Endothelial cell of umbilical vein (primary cell): ENCODE measurements at regions not wholly inside any gene's neighbourhood (a gene's known extent, or its start where the extent isn't known, plus 50 kb on each side); places are given as distances from the start of the nearest gene placed in this dataset.

Experiments
- BruUV-seq: library from RNA; stranded (reverse); fragments of 400-500 nt; replicated peaks from 2 replicates; lab custom pipeline; 2021; lab: Mats Ljungman, UMichigan
- CTCF ChIA-PET: fragments of 300-600, 350-600 bp; sonication (Branson Sonifier 250); formaldehyde crosslinking; loops from one replicate; lab custom pipeline; 2021; ENCODE audit warnings: antibody characterized with exemption, inconsistent platforms; lab: Charles Lee
- POLR2A ChIA-PET: fragments of 300-600, 350-600 bp; sonication (Branson Sonifier 250); formaldehyde crosslinking; loops from one replicate; lab custom pipeline; 2021; ENCODE audit warnings: antibody characterized with exemption, inconsistent platforms; lab: Charles Lee
- DNase-seq: peaks from one replicate; pipeline ENCODE4 v3.0.0-alpha.2; 2011; ENCODE audit warnings: low read depth, low spot score
- FAIRE-seq: peaks from 2 replicates; lab custom pipeline; 2011; peaks lifted over from hg19 to GRCh38; lab: Jason Lieb, UNC
- H2AFZ ChIP-seq: 2 replicates; pipeline ENCODE4 v1.6.0; 2012; ENCODE audit warnings: low read depth, low read length, control low read depth, inconsistent platforms
- H3K27ac ChIP-seq: 2 replicates; pipeline ENCODE4 v1.5.1; 2011; ENCODE audit warnings: low read depth, mild to moderate bottlenecking, control low read depth, low read length, moderate library complexity; ENCODE audit not compliant: insufficient read depth
- H3K27me3 ChIP-seq, 2 experiments: 2 replicates each; pipeline versions ENCODE4 v1.6.0 to v1.6.1; 2011; ENCODE audit warnings: low read length in 2 of 2, mixed read lengths in 1 of 2; ENCODE audit not compliant: control insufficient read depth in 2 of 2, insufficient read depth in 2 of 2
- H3K36me3 ChIP-seq, 2 experiments: 2 replicates in 1 of 2; 3 replicates in 1 of 2; pipeline ENCODE4 v1.5.1; 2011; ENCODE audit warnings: low read length in 2 of 2, mild to moderate bottlenecking in 1 of 2, moderate library complexity in 1 of 2; ENCODE audit not compliant: control insufficient read depth in 2 of 2, insufficient read depth in 2 of 2; ENCODE audit errors: extremely low read depth in 1 of 2
- H3K4me1 ChIP-seq: 3 replicates; pipeline ENCODE4 v1.5.1; 2011; ENCODE audit warnings: mild to moderate bottlenecking, low read length; ENCODE audit not compliant: control insufficient read depth, insufficient read depth; ENCODE audit errors: extremely low read depth
- H3K4me2 ChIP-seq: 2 replicates; pipeline ENCODE4 v1.6.1; 2011; ENCODE audit warnings: low read length, control low read depth, mixed read lengths; ENCODE audit not compliant: insufficient read depth
- H3K4me3 ChIP-seq, 3 experiments: fragments of 200-600 bp in 1 of 3; sonication (generic), shearing (Covaris generic) in 1 of 3; replicated peaks in 1 of 3; 2 replicates each; pipeline ENCODE4 v1.5.1; 2011 to 2016; ENCODE audit warnings: control low read depth in 3 of 3, low read length in 3 of 3, mild to moderate bottlenecking in 2 of 3, inconsistent platforms in 1 of 3, low read depth in 1 of 3, moderate library complexity in 1 of 3; ENCODE audit not compliant: insufficient read depth in 1 of 3
- H3K79me2 ChIP-seq: 2 replicates; pipeline ENCODE4 v1.6.0; 2012; ENCODE audit warnings: low read length, inconsistent platforms; ENCODE audit not compliant: control insufficient read depth, insufficient read depth
- H3K9ac ChIP-seq: replicated peaks from 2 replicates; pipeline ENCODE3; 2011; ENCODE audit warnings: low read length, control low read depth; ENCODE audit not compliant: insufficient read depth; ENCODE audit errors: extremely low read depth
- H3K9me1 ChIP-seq: replicated peaks from 3 replicates; pipeline ENCODE4 v1.6.0; 2011; ENCODE audit warnings: mild to moderate bottlenecking, low read length; ENCODE audit not compliant: control insufficient read depth, insufficient read depth; ENCODE audit errors: extremely low read depth
- H3K9me3 ChIP-seq: replicated peaks from 2 replicates; pipeline ENCODE4 v1.5.1; 2012; ENCODE audit warnings: low read length, inconsistent platforms; ENCODE audit not compliant: control insufficient read depth, insufficient read depth
- H4K20me1 ChIP-seq: replicated peaks from 2 replicates; pipeline ENCODE3; 2011; ENCODE audit warnings: mild to moderate bottlenecking, low read length; ENCODE audit not compliant: control insufficient read depth, insufficient read depth; ENCODE audit errors: extremely low read depth
- EZH2 ChIP-seq: IDR thresholded peaks from 2 replicates; pipeline ENCODE4 v1.6.1; 2012; ENCODE audit warnings: borderline replicate concordance, low read depth, mild to moderate bottlenecking, moderate library complexity, low read length, inconsistent platforms; ENCODE audit not compliant: severe bottlenecking
- GATA2 ChIP-seq: IDR thresholded peaks from 2 replicates; pipeline ENCODE4 v1.7.0; 2011; ENCODE audit warnings: low read depth, mild to moderate bottlenecking, moderate library complexity, mixed read lengths, low read length; ENCODE audit not compliant: insufficient read length, insufficient read depth
- JUN ChIP-seq: IDR thresholded peaks from 2 replicates; pipeline ENCODE4 v1.6.1; 2011; ENCODE audit warnings: borderline replicate concordance, low read depth; ENCODE audit not compliant: insufficient read length, insufficient read depth
- MYC ChIP-seq: IDR thresholded peaks from one replicate; pipeline ENCODE4 v1.6.1; 2011; ENCODE audit warnings: mild to moderate bottlenecking, low read depth, low read length
- POLR2A ChIP-seq: IDR thresholded peaks from 2 replicates; pipeline ENCODE4 v1.6.1; 2012; ENCODE audit warnings: low read depth, mild to moderate bottlenecking, control low read depth, low read length
- POLR2AphosphoS5 ChIP-seq: IDR thresholded peaks from 2 replicates; pipeline ENCODE4 v1.6.1; 2012; ENCODE audit warnings: low read depth, mild to moderate bottlenecking, control low read depth, low read length, moderate library complexity; ENCODE audit not compliant: insufficient read depth
- dilution Hi-C: fragments of 300-500 bp; cut with MboI; formaldehyde crosslinking; loops from one replicate; pipeline ENCODE4 v1.15.0; 2019; ENCODE audit warnings: low sequenced_read_pairs; ENCODE audit not compliant: extremely low pct_ligation_motif_present
- intact Hi-C: fragments of 100-400 bp; cut with micrococcal nuclease; formaldehyde crosslinking; loops from one replicate; pipeline ENCODE4 v1.10.0; 2022
- TF ChIP-seq, protein P1 (sequence below): IDR thresholded peaks from 2 replicates; pipeline ENCODE4 v1.6.1; 2011; ENCODE audit not compliant: insufficient read depth, insufficient read length
- TF ChIP-seq, protein P2 (sequence below), 2 donors: IDR thresholded peaks; 1 replicate in 1 of 2; 2 replicates in 1 of 2; pipeline ENCODE4 v1.5.1; 2011; ENCODE audit warnings: low read length in 2 of 2, mild to moderate bottlenecking in 2 of 2, moderate library complexity in 2 of 2, control low read depth in 1 of 2, inconsistent platforms in 1 of 2, low read depth in 1 of 2; ENCODE audit not compliant: insufficient read depth in 1 of 2; ENCODE audit errors: extremely low read depth in 1 of 2

DNA sequence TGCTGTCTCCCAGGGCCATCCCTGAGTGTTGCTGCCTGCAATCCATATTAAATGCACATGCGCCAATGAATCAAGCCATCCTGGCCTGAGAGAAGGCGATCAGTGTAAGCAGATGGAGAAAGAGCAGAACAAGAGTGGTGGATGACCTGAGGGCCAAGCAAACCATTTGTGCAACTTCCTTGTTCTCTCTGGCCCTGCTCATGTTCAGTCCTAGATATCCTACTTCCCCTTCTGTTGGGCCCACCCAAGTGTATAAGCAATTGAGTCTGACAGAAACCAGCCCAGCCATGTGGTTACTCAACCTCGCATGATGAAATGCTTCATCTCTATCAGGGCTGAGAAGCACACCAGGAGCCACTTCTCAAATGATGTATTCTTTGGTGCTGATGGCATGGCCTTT is 383.1 kb upstream of the ID2 start:
- FAIRE-seq = no peak
- dilution Hi-C loops = no loop called here
- no peaks in the 10 kb centered on the region for H3K36me3 ChIP-seq
- no peak overlapping the region for H3K27ac ChIP-seq
- POLR2A ChIA-PET = no interaction called here
- BruUV-seq = no TSS peak
- H3K4me1 ChIP-seq = no peaks in the 10 kb centered on the region
- no peak overlapping the region for H2AFZ ChIP-seq
- no peak overlapping the region for H3K4me2 ChIP-seq
- H3K9ac ChIP-seq = no peak overlapping the region
- no peak overlapping the region for H3K4me3 ChIP-seq
- no peaks in the 10 kb centered on the region for H3K79me2 ChIP-seq
- CTCF ChIA-PET = no interaction called here
- H3K27me3 ChIP-seq = no peaks in the 10 kb centered on the region
- no peak for TF ChIP-seq JUN
- TF ChIP-seq, protein P1, sequence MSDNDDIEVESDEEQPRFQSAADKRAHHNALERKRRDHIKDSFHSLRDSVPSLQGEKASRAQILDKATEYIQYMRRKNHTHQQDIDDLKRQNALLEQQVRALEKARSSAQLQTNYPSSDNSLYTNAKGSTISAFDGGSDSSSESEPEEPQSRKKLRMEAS = no peak
- no peak for TF ChIP-seq MYC
- TF ChIP-seq GATA2 = no peak
- no peak for TF ChIP-seq POLR2A
- no peaks in the 10 kb centered on the region for H4K20me1 ChIP-seq
- intact Hi-C loops = no loop called here
- no peaks in the 10 kb centered on the region for H3K9me1 ChIP-seq
- no peak for DNase-seq
- H3K9me3 ChIP-seq = peaks cover 2% of the 10 kb centered on the region

DNA sequence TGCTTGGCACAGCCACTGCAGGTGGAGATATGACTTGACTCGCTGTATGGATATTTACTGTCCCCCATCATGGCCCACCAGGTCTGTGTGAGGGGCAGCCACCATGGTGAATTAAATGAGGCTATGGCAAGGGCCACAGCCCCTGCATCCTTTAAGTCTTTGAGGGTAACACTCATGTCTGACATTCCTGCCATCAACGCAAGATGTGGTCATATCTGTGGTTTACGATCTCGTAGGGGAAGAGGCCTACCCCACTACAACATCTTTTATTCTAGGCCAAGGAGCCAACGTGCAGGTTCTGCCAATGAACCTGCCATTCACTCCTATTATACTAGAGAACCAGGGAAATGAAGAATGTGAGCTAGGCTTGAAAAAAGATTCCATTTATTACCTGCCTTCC is 381.6 kb upstream of the ID2 start:
- no TSS peak for BruUV-seq
- ChIA-PET POLR2A (no interaction called here), CTCF (no interaction called here)
- dilution Hi-C loops = no loop called here
- H3K4me3 ChIP-seq = no peak overlapping the region
- H3K36me3 ChIP-seq = no peaks in the 10 kb centered on the region
- H3K4me1 ChIP-seq = no peaks in the 10 kb centered on the region
- no peak overlapping the region for H2AFZ ChIP-seq
- no peak overlapping the region for H3K27ac ChIP-seq
- peaks cover 4% of the 10 kb centered on the region for H3K9me3 ChIP-seq
- FAIRE-seq (no peak), DNase-seq (no peak)
- no peaks in the 10 kb centered on the region for H3K27me3 ChIP-seq
- intact Hi-C loops = no loop called here
- H3K9me1 ChIP-seq = no peaks in the 10 kb centered on the region
- no peaks in the 10 kb centered on the region for H4K20me1 ChIP-seq
- TF ChIP-seq POLR2AphosphoS5 (no peak), POLR2A (no peak), JUN (no peak), GATA2 (no peak), EZH2 (no peak)
- TF ChIP-seq, protein P2, sequence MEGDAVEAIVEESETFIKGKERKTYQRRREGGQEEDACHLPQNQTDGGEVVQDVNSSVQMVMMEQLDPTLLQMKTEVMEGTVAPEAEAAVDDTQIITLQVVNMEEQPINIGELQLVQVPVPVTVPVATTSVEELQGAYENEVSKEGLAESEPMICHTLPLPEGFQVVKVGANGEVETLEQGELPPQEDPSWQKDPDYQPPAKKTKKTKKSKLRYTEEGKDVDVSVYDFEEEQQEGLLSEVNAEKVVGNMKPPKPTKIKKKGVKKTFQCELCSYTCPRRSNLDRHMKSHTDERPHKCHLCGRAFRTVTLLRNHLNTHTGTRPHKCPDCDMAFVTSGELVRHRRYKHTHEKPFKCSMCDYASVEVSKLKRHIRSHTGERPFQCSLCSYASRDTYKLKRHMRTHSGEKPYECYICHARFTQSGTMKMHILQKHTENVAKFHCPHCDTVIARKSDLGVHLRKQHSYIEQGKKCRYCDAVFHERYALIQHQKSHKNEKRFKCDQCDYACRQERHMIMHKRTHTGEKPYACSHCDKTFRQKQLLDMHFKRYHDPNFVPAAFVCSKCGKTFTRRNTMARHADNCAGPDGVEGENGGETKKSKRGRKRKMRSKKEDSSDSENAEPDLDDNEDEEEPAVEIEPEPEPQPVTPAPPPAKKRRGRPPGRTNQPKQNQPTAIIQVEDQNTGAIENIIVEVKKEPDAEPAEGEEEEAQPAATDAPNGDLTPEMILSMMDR (IDR thresholded peaks at IDR 0.05; ENCODE audit: extremely low read depth in 1 of 2, insufficient read depth in 1 of 2, low read depth in 1 of 2, low read length in 2 of 2) = no peak
- H3K4me2 ChIP-seq = no peak overlapping the region
- no peaks in the 10 kb centered on the region for H3K79me2 ChIP-seq
- H3K9ac ChIP-seq = no peak overlapping the region
